Right ventricle myocardium superior (tissue), 1 donor: ENCODE measurements at regions not wholly inside any gene's neighbourhood (a gene's known extent, or its start where the extent isn't known, plus 50 kb on each side); places are given as distances from the start of the nearest gene placed in this dataset.
A peak's percentile ranks its signal among the peaks of the same experiment; 100 is the strongest.
"Not testable (repeated sequence)": the region's sequence is repeated elsewhere in the genome, so short reads cannot be mapped to it uniquely, and the experiment has no call there.

ENCODE experiments used
- ATAC-seq: fragments of 200-7000 bp; cut with Tn5 transposase; one replicate; pipeline ENCODE4 v1.9.1; 2020; ENCODE audit warnings: mild to moderate bottlenecking; ENCODE audit not compliant: poor library complexity
- DNase-seq: peaks from one replicate; pipeline ENCODE4 v3.0.0-alpha.2; 2020
- intact Hi-C: fragments of 100-400 bp; cut with DNase I; formaldehyde crosslinking; loops from one replicate; pipeline ENCODE4 v1.11.2; 2022
- donor health status: DM: no; HTN: yes; CAD: no; lungs with severe emphysema.

DNA sequence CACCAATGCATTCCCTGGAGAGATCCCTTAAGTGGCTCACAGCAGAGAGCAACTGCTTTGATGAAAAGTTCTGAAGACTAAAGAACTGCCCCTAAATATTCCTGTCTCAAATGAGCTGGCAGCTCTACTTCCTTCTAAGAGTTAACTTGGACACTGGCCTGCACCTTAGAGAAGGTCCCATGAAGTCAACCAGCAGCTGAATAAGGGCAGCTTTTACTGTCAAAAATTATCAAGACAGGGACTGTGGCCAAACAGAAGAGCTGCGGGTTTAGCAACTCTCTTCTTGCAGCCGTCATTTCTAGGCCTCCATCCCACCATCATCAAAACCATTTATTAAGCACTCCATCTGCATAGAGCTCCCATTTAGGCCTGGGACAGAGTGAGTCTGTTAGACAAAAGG is 491.1 kb upstream of the TSHZ3 start:
- ATAC-seq, result no peak
- intact Hi-C loops, result no loop called here
- DNase-seq, result no peak

DNA sequence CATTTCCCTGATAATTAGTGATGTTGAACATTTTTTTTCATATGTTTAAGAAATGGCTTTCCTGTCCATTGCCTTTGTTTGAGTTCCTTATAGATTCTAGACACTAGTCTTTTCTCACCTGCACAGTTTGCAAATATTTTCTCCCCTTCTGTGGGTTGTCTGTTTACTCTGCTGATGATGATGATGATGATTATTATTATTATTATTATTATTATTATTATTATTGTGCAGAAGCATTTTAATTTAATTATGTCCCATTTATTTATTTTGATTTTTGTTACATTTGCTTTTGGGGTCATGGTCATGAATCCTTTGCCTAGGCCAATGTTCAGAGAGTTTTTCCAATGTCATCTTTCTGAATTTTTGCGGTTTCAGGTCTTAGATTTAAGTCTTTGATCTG is 492.5 kb upstream of the TSHZ3 start:
- no peak for ATAC-seq
- intact Hi-C loops, result no loop called here

DNA sequence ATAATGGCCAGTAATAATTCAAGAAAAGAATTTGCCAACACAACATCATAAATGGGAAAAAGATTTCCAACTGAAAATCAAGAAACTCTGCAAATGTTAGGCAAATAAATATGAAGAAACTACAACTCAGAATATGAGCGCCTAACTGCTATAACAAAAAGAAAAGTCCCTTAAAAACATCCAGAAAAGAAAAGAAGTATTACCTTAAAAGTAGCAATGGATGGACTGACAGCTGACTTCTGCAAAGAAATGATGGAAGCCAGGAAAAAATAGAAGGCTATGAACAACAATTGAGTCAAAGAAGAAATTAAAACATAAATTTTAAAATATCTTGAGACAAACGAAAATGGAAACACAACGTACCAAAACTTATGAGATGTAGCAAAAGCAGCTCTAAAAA is 482.3 kb upstream of the ZNF507 start:
- DNase-seq, result no peak
- intact Hi-C loops, result no loop called here
- no peak for ATAC-seq

More for the DNA sequence above, 492.5 kb upstream of the TSHZ3 start:
- no peak for DNase-seq

DNA sequence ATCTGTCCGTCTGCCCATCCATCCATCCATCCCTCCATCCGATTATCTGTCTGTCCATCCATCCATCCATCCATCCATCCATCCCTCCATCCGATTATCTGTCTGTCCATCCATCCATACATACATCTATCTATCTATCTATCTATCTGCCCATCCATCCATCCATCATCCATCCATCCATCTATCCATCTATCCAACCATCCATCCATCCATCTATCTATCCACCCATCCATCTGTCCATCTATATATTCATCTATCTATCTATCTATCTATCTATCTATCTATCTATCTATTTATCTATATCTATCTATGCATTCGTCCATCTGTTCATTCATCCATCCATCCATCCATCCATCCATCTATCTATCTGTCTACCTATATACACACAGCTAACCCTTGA is 471.1 kb upstream of the ZNF507 start:
- ATAC-seq (no peak), DNase-seq (no peak)
- intact Hi-C loops, result no loop called here

GRCh38 chr19:31875591-31875990 is 469.8 kb upstream of the ZNF507 start:
- DNase-seq (no peak), ATAC-seq (no peak)
- intact Hi-C loops, result no loop called here

GRCh38 chr19:31880283-31880682 is 465.1 kb upstream of the ZNF507 start:
- no peak for DNase-seq
- intact Hi-C loops, result no loop called here
- peak; percentile 96 for ATAC-seq

DNA sequence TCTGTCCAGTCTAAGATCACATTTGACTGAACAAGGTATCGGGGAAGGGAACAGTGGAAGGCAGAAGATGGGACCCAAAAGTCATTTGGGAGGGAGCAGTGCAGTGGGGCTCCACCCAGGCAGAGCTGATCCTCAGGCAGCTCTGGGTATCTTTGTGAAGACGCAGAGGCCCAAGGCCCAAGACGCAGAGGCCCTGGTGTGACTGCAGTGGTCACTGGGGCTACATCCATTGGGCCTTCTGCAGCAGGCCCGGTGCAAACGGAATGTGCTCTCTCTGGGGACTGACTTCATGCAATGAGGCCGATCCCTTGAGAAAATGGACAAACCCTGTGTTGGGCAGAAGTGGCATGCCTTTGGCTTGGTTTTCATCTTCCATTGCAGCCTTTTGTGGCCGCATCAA is 463.4 kb upstream of the ZNF507 start:
- intact Hi-C loops, result no loop called here
- ATAC-seq (no peak), DNase-seq (no peak)

DNA sequence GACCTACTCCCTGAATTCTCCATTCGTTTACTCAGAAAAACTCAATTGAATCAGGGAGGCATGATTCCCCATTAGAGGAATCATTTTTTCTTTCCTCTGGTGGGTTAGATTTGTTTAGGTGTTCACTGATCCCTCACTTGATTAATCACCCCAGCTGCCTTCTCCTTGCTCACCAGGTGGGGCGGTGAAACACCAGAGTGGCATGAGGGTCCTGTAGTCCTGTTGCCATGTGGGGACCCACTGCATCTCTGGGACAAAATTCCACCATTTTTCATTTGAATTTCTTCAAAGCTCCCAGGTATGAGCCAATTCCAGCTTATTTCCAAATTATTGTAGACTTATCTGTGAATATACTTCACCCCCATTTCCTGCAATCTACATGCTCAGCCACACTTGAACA is 462.7 kb upstream of the ZNF507 start:
- ATAC-seq (no peak), DNase-seq (no peak)
- intact Hi-C loops, result no loop called here

GRCh38 chr19:31883296-31883990 is 462.0 kb upstream of the ZNF507 start:
- intact Hi-C loops, result no loop called here

DNA sequence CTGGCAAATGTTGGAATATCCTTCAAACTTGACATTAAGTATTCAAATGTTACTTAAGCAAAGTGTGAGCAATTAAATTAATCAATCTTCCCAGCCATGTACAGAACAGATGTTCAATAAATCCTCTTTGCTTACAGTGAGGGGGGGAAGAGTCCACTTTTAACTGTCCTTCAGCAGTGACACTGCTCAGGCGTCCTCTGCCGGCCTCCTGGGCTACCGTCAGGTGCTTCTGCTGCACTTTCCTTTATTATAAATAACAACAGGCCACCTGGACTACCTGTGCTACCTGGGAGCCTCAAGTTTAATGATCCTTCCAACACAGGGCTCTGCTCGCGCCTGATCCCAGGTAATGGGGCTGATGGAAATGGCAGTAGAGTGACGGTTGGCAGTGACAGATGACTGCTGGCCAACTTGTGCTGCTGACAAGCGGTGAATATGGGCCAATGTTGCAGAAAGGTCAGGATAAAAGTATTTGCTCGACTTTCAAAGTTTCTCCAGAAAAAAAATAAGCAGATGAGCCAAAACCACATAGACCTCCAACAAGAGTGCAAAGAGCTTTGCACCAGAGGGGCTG is 460.0 kb upstream of the ZNF507 start:
- ATAC-seq, result peak; percentile 56
- no peak for DNase-seq
- intact Hi-C loops, result no loop called here

More at GRCh38 chr19:31883296-31883990, 462.0 kb upstream of the ZNF507 start:
- DNase-seq (no peak), ATAC-seq (no peak)

DNA sequence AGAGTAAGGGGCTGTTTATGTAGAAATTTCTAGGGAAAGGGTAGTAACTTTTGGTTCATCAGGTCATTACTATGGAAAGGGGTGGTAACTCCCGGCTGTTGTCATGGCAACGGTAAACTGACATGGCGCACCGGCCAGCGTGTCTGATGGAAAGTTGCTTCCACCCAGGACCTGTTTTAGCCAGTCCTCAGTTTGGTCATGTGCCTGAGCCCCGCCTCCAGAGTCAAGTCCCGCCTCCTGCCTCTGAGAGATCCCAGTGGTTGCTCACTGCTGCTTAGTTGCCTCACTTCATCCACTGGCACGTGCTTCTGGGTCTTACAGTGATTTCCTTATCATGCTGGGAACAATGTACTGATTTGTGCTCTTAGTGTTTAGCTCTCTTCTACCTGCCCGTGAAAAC is 455.2 kb upstream of the ZNF507 start:
- no peak for ATAC-seq
- intact Hi-C loops, result no loop called here

GRCh38 chr19:31892060-31892459 is 453.4 kb upstream of the ZNF507 start:
- no peak for ATAC-seq
- intact Hi-C loops, result no loop called here
- no peak for DNase-seq

More for the DNA sequence above, 455.2 kb upstream of the ZNF507 start:
- no peak for DNase-seq

DNA sequence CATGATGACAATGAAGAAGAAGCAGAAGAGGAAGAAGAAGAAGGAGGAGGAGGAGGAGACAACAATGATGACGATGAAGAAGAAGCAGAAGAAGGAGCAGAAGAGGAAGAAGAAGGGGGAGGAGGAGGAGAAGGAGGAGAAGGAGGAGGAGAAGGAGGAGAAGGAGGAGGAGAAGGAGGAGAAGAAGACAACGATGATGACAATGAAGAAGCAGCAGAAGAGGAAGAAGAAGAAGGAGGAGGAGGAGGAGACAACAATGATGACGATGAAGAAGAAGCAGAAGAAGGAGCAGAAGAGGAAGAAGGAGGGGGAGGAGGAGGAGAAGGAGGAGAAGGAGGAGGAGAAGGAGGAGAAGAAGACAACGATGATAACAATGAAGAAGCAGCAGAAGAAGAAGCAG is 451.9 kb upstream of the ZNF507 start:
- intact Hi-C loops, ATAC-seq, DNase-seq: not testable (repeated sequence)

DNA sequence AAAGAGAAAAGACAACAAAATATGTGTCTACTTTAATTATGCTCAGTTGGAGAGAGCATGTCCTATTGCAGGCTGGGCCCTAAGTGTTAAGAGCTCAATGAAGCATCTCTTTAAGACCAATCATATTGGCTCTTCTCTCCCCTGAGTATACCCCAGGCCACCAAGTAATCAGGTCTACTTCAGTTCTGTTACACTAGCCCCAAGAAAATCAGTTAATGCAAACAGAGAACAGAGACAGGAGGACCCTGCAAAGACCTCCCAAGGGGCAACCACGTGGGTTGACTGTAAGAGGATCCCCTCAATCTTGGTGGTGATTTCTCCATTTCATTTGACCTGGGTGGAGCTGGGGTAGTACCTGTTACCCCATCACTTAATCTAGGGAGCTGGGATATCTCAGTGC is 451.0 kb upstream of the ZNF507 start:
- intact Hi-C loops, result no loop called here
- DNase-seq (no peak), ATAC-seq (no peak)

DNA sequence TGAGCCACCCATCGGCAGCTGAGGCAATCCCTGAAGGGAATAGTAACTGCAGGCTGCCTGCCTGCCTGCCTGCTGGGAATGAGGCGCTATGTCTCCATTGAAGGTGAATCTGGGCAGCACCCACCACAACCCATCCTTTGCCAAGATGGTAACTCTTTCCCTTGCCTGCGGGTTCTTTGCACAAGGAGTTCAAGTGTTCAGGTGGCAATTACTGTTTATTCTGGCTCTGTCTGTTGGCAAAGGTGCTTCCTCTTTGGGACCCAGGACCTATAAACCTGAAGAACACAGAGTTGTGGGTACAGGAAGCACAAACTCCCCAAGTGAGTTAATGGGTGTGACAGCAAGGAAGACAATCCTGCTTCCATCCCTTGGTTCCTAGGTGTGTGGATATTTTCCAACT is 448.1 kb upstream of the ZNF507 start:
- intact Hi-C loops, result no loop called here
- no peak for DNase-seq
- ATAC-seq, result no peak

GRCh38 chr19:31900991-31901390 is 444.4 kb upstream of the ZNF507 start:
- intact Hi-C loops, result no loop called here
- ATAC-seq (no peak), DNase-seq (no peak)

GRCh38 chr19:31902821-31903220 is 442.6 kb upstream of the ZNF507 start:
- DNase-seq (no peak), ATAC-seq (no peak)
- intact Hi-C loops, result no loop called here

- DNase-seq, result no peak
- intact Hi-C loops, result no loop called here
- no peak for ATAC-seq
Measured at GRCh38 chr19:31903979-31904378, 441.4 kb upstream of the ZNF507 start.

DNA sequence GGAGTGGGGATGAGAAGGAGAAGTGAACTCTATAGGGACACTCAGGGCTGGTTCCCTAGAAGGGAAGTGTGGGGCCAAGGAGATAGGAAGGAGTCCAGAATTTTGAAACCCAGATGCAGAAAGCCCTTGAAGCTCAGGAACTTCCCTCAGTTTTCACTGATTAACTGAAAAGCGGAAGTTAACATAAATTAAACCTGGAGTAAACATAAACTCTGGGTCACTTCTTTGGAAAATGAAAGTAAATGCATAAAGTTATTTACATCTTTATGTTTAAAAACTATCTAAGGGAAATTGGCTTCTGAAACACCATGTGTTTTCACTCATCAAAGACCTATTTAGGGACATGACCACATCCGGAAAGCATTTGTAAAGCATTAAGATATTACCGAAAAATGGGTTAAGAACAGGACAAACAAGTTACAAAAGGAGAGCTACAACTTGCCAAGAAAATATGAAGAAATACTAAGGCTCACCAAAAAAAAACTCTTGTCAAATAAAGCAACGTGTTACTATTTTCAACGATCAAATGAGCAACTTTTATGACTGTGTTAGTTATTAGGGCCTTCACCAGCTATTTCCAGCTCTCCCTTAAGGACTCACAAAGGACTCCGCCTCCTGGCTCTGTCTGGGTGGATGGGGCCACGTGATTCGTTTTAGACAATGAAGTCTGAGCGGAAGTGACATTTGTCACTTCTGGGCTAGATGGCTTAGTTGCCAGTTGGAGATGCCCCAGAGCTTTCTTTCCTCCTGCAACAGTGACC is 439.1 kb upstream of the ZNF507 start:
- ATAC-seq (peak; percentile 67), DNase-seq (peak; percentile 51)
- intact Hi-C loops, result no loop called here

DNA sequence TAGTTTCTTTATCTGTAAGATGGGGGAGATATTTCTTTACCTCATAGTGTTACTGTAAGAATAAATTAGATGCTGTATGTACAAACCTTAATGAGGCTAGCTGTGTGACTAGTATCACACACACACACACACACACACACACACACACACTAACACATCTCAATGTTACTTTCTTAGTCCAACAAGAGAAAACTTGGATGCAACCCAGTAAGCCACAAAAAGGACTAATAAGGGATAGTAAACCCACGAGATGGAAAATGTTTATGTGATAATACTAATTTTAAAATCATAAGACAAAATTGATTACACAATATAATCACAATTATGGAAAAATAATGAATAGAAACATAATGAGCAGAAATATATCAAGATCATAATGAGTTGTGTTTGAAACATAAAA is 437.7 kb upstream of the ZNF507 start:
- DNase-seq, result no peak
- intact Hi-C loops, result no loop called here
- no peak for ATAC-seq
